RPMI7951 (cell line): ENCODE measurements at regions not wholly inside any gene's neighbourhood (a gene's known extent, or its start where the extent isn't known, plus 50 kb on each side); places are given as distances from the start of the nearest gene placed in this dataset.
"Not testable (repeated sequence)": the region's sequence is repeated elsewhere in the genome, so short reads cannot be mapped to it uniquely, and the experiment has no call there.

Experiments used
- DNase-seq: peaks from one replicate; pipeline ENCODE4 v3.0.0-alpha.2; 2012; ENCODE audit warnings: low read depth

- not testable (repeated sequence) for DNase-seq
These were observed 86.1 kb upstream of the XKR3 start for GRCh38 chr22:16911340-16911739.

GRCh38 chr22:16902051-16902450 is 76.8 kb upstream of the XKR3 start:
- DNase-seq, result peak; percentile 63

GRCh38 chr22:16901579-16901978 is 76.4 kb upstream of the XKR3 start:
- peak; percentile 56 for DNase-seq

GRCh38 chr22:16899358-16899757 is 74.1 kb upstream of the XKR3 start:
- not testable (repeated sequence) for DNase-seq

- DNase-seq, result not testable (repeated sequence)
These were observed 72.2 kb upstream of the XKR3 start for GRCh38 chr22:16897365-16897764.

GRCh38 chr22:16891892-16892291 is 66.7 kb upstream of the XKR3 start:
- not testable (repeated sequence) for DNase-seq

- not testable (repeated sequence) for DNase-seq
These were observed 51.1 kb upstream of the XKR3 start for GRCh38 chr22:16876339-16876738.
